ENCODE measurements at regions not wholly inside any gene's neighbourhood (a gene's known extent, or its start where the extent isn't known, plus 50 kb on each side); places are given as distances from the start of the nearest gene placed in this dataset.

- no peak for TF ChIP-seq CTCF (conservative IDR thresholded peaks at IDR 0.05 in 1 of 2, IDR thresholded peaks at IDR 0.05 in 1 of 2; ENCODE audit: extremely low read depth in 1 of 2, insufficient read depth in 1 of 2, low read depth in 1 of 2, low read length in 2 of 2)
- TF ChIP-seq EZH2 (IDR thresholded peaks at IDR 0.05; ENCODE audit: borderline replicate concordance, low read length): no peak
These were observed 228.3 kb downstream of the C1D start for GRCh38 chr2:67834482-67834881.
